Ishikawa (cell line): ENCODE measurements at regions not wholly inside any gene's neighbourhood (a gene's known extent, or its start where the extent isn't known, plus 50 kb on each side); places are given as distances from the start of the nearest gene placed in this dataset.

Experiments
- CEBPB ChIP-seq: IDR thresholded peaks from 2 replicates; pipeline ENCODE4 v1.6.1; 2012
- CREB1 ChIP-seq: IDR thresholded peaks from 2 replicates; pipeline ENCODE4 v1.6.1; 2012; ENCODE audit warnings: low read depth
- EP300 ChIP-seq: IDR thresholded peaks from 2 replicates; pipeline ENCODE4 v1.6.1; 2012; ENCODE audit warnings: borderline replicate concordance
- FOXM1 ChIP-seq: IDR thresholded peaks from 2 replicates; pipeline ENCODE4 v1.6.1; 2012; ENCODE audit warnings: low read depth, borderline replicate concordance
- MAX ChIP-seq: IDR thresholded peaks from 2 replicates; pipeline ENCODE4 v1.6.1; 2012
- RAD21 ChIP-seq: IDR thresholded peaks from 2 replicates; pipeline ENCODE4 v1.6.1; 2012; ENCODE audit warnings: low read depth
- REST ChIP-seq: IDR thresholded peaks from 2 replicates; pipeline ENCODE4 v1.6.1; 2012; ENCODE audit warnings: low read depth, mild to moderate bottlenecking
- USF1 ChIP-seq: IDR thresholded peaks from 2 replicates; pipeline ENCODE4 v1.6.1; 2012
- YY1 ChIP-seq: IDR thresholded peaks from 2 replicates; pipeline ENCODE4 v1.6.1; 2012; ENCODE audit warnings: low read depth
- ZBTB7A ChIP-seq: IDR thresholded peaks from 2 replicates; pipeline ENCODE4 v1.6.1; 2012; ENCODE audit warnings: low read depth

GRCh38 chr5:124185716-124186115 lies 560.7 kb downstream of the ZNF608 start:
- TF ChIP-seq YY1 (no peak), REST (no peak), USF1 (no peak), FOXM1 (no peak), CEBPB (no peak), EP300 (no peak), CREB1 (no peak), ZBTB7A (no peak), RAD21 (no peak), MAX (no peak)
